NCI-H1048 (cell line): ENCODE measurements at regions not wholly inside any gene's neighbourhood (a gene's known extent, or its start where the extent isn't known, plus 50 kb on each side); places are given as distances from the start of the nearest gene placed in this dataset.

ENCODE experiments used
- DNase-seq: peaks from one replicate; lab custom pipeline; 2025; lab: John Stamatoyannopoulos, UW

- DNase-seq: no peak
These were observed 199.7 kb downstream of the KATNAL1 start for GRCh38 chr13:30107521-30108136.

GRCh38 chr13:30107121-30107520 is 200.2 kb downstream of the KATNAL1 start:
- no peak for DNase-seq

- DNase-seq: no peak
These were observed 202.0 kb downstream of the KATNAL1 start for GRCh38 chr13:30105381-30105780.

GRCh38 chr13:30103161-30103840 is 204.1 kb downstream of the KATNAL1 start:
- no peak for DNase-seq

GRCh38 chr13:30100226-30100625 is 207.1 kb downstream of the KATNAL1 start:
- DNase-seq: no peak

- DNase-seq: no peak
These were observed 209.7 kb downstream of the KATNAL1 start for GRCh38 chr13:30097701-30098100.

- DNase-seq: no peak
These were observed 210.3 kb downstream of the KATNAL1 start for GRCh38 chr13:30097089-30097488.

- DNase-seq: no peak
These were observed 213.3 kb downstream of the KATNAL1 start for GRCh38 chr13:30094015-30094414.

- no peak for DNase-seq
These were observed 214.1 kb downstream of the KATNAL1 start for GRCh38 chr13:30093236-30093635.

GRCh38 chr13:30091691-30092090 is 215.7 kb downstream of the KATNAL1 start:
- no peak for DNase-seq

GRCh38 chr13:30091035-30091434 is 216.3 kb downstream of the KATNAL1 start:
- DNase-seq: no peak

GRCh38 chr13:30088312-30088855 is 219.0 kb downstream of the KATNAL1 start:
- no peak for DNase-seq

GRCh38 chr13:30085087-30085486 is 222.3 kb downstream of the KATNAL1 start:
- no peak for DNase-seq

GRCh38 chr13:30082391-30082790 is 225.0 kb downstream of the KATNAL1 start:
- DNase-seq: no peak

GRCh38 chr13:30081331-30081730 is 226.0 kb downstream of the KATNAL1 start:
- no peak for DNase-seq

- no peak for DNase-seq
These were observed 227.8 kb downstream of the KATNAL1 start for GRCh38 chr13:30079501-30079900.

GRCh38 chr13:30078059-30078458 is 227.6 kb upstream of the UBL3 start:
- DNase-seq: no peak

GRCh38 chr13:30077240-30077735 is 226.9 kb upstream of the UBL3 start:
- no peak for DNase-seq

GRCh38 chr13:30074955-30075614 is 224.7 kb upstream of the UBL3 start:
- no peak for DNase-seq

- DNase-seq: no peak
These were observed 224.0 kb upstream of the UBL3 start for GRCh38 chr13:30074431-30074830.

GRCh38 chr13:30072818-30073186 is 222.4 kb upstream of the UBL3 start:
- DNase-seq: no peak

GRCh38 chr13:30071969-30072817 is 221.8 kb upstream of the UBL3 start:
- no peak for DNase-seq
